ENCODE measurements at regions not wholly inside any gene's neighbourhood (a gene's known extent, or its start where the extent isn't known, plus 50 kb on each side); places are given as distances from the start of the nearest gene placed in this dataset.

DNA sequence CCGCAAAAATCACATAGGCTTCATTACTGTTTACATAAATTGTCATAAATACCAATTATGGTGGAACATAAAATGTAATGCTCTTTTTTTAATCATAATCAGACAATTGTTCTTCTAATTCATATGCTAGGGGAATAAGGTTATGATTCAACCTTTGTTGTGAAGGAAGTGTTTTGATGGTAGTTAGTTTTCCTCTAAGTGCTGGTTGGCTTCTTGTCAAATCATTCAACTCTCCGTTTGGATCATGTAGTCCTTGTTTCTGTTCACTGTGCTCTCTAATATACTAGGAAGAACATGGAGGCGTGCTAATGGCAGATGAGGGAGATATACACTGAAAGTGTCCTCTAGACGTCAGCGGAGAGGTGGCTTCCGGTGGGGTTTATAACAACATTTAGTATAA lies 1938.0 kb upstream of the PIK3C3 start:
- no peak for DNase-seq (ENCODE audit: low read depth in 2 of 2)

DNA sequence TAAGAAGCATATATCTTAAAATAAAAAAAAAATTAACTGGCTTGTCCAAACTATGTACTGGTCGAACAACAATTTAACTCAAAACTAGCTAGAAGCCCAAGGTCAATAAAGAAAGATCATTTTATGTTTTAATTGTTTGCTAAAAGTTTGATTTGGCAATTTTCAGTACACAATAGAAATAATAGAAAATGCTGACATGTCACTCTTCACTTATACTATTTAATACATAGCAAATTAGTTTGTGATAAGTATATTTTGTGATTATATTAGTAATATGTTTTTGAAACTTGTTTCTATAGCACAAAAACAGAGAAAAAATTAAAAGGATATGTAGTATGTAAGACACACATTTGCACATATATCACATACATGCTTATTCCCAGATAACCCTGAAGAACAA lies 1938.6 kb upstream of the PIK3C3 start:
- no peak for DNase-seq (ENCODE audit: low read depth in 2 of 2)

- DNase-seq (ENCODE audit: low read depth in 2 of 2): no peak
These were observed 1941.9 kb upstream of the PIK3C3 start for GRCh38 chr18:40013001-40013609.

DNA sequence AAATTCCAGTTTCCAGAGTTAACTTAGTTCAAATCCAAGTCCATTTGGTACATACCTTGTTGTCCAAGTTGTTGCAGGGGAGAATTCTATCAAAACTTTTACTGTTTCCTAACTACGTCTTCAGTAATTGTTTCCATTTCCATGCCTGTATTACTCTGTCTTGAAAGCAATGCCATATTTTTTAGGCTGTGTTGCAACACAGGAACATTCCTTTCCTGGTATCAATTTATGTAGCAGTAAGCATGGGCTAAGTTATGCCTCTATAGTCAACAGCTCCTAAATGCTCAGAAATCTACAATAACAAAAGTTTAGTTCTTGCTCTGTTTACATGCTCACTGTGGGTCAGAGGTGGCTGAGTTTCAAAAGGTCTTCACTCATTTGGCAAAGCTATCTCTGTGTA lies 1943.8 kb upstream of the PIK3C3 start:
- no peak for DNase-seq (ENCODE audit: low read depth in 2 of 2)

DNA sequence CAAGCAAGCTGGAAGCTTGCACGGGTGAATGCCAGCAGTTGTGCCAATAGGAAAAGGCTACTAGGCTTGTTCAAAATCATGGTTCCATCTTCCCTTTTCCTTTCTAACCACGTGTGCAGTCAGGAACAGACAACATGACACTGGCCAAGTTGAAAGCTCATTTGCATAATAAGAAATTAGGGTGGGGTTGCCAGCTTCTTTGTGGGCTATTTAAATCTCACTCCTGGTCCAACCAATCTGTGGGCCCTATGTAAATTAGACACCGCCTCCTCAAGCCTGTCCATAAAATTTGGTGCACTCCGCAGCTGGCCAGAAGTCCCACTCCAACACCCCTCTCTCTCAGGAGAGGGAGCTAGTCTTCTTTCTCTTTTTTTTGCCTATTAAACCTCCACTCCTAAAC lies 1948.4 kb upstream of the PIK3C3 start:
- no peak for DNase-seq (ENCODE audit: low read depth in 2 of 2)

DNA sequence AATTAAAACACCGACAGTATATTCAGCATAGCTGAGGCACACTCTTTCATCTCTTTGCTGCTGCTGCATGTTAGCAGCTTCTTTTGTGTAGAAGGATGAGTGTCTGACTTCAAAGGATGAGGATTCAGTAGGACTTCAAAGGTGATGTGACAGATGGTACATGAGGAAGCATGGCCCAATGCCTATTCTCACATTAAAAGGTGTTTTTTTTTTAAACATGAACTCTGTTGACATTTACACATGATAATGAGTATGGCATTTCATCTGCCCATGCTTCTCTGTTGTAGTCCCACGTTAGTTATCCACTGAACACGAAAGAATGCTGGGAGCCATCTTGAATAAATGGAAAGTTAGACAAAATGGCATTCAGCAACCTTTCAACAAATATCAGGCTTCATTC lies 1950.8 kb upstream of the PIK3C3 start:
- DNase-seq (ENCODE audit: low read depth in 2 of 2): no peak

GRCh38 chr18:39998317-39998716 lies 1956.7 kb upstream of the PIK3C3 start:
- DNase-seq (ENCODE audit: low read depth in 2 of 2): no peak

- no peak for DNase-seq (ENCODE audit: low read depth in 2 of 2)
These were observed 1960.5 kb upstream of the PIK3C3 start for GRCh38 chr18:39994498-39994897.

- DNase-seq (ENCODE audit: low read depth in 2 of 2): no peak
These were observed 1963.3 kb upstream of the PIK3C3 start for GRCh38 chr18:39991696-39992265.

DNA sequence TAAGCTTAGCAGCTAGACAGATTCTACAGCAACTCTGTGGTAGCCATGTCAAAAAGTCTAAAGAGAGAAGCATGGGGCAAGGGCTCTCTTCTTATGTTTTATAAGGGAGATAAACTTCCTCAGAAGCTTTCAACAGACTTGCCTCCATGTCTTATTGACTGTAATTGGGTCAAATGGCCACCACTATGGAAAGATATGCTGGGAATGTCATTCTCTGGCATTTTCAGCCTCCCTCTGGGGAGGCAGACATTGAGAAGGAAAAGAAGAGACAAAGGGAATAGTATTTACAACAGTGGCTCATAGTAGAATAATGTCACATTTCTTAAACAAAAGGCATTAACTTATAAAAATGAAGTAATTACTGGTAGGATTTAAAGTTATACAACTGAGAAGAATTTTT lies 1964.5 kb upstream of the PIK3C3 start:
- no peak for DNase-seq (ENCODE audit: low read depth in 2 of 2)

- DNase-seq (ENCODE audit: low read depth in 2 of 2): no peak
These were observed 1978.3 kb upstream of the PIK3C3 start for GRCh38 chr18:39976771-39977170.

GRCh38 chr18:39972521-39972920 lies 1982.5 kb upstream of the PIK3C3 start:
- DNase-seq (ENCODE audit: low read depth in 2 of 2): no peak

GRCh38 chr18:39969803-39970494 lies 1985.1 kb upstream of the PIK3C3 start:
- no peak for DNase-seq (ENCODE audit: low read depth in 2 of 2)

DNA sequence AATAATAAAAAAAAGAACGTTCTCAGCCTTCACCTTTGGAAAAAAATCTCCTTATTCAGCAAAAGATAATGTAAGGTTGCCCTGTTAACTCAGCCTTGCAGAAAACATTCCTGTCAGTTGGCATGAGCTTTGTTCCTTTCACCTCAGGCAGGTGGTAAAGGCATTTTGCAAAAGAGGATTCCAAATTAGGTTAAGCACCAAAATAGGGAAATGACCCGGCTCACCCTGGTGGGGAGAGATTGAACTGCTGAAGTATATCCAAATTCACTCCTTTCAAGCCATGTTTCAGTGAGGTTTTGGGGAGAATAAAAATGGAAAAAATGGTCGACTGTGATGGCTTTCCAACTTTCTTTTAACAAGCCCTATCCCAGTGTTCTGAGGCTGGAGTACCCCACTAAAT lies 1988.8 kb upstream of the PIK3C3 start:
- DNase-seq (ENCODE audit: low read depth in 2 of 2): no peak

- no peak for DNase-seq (ENCODE audit: low read depth in 2 of 2)
These were observed 1992.5 kb upstream of the PIK3C3 start for GRCh38 chr18:39962546-39962945.

DNA sequence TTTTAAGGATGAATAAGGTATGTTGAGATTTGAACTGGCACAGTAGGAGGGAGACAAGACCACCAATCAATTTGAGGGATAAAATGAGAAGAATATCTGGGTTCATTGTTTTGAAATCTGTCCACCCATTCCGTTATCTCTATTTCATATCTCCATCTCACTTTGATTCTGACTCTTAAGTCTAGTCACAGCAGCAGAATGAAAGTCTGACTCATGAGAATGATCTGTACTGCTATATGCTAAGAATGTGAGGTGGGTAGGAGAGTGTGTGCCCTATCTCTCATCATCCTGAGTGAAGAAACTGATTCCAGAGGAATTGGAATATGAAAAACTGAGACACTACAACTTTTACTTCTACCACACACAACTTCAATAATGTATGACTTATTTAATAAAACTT lies 1994.5 kb upstream of the PIK3C3 start:
- DNase-seq (ENCODE audit: low read depth in 2 of 2): no peak

- no peak for DNase-seq (ENCODE audit: low read depth in 2 of 2)
These were observed 1995.2 kb upstream of the PIK3C3 start for GRCh38 chr18:39959839-39960238.

DNA sequence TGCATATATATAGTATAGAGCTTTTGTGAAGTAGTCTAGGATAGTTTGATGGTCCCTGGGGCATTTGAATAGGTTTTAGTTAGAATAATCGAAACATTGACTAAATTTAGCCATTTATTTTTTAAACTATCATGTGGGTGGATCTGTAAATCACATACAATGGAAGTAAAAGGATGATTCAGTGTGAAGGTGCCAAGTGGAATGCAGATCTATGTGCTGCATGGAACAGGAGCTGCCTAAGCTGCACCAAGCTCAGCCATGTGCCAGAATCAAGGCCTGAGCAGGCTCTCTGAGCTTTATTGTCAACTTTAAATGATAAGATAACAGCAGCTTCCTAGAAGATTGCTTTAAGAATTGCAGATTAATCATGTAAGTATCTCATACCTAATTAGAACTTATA lies 1996.2 kb upstream of the PIK3C3 start:
- no peak for DNase-seq (ENCODE audit: low read depth in 2 of 2)

DNA sequence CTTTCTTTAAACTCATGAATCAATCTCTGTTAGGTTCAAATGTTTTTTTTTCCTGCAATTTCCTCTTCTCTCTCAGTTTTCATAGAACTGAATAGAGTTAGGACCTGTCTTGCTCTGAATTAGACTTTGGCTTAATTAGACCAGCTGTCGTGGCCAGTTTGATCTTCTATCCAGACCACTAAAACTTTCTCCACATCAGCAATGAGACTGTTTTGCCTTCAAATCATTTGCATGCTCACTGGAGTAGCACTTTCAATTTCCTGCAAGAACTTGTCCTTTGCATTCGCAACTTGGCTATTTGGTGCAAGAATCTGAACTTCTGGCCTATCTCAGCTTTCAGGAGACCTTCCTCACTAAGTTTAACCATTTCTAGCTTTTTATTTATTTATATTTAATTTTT lies 2002.2 kb upstream of the PIK3C3 start:
- DNase-seq (ENCODE audit: low read depth in 2 of 2): no peak

DNA sequence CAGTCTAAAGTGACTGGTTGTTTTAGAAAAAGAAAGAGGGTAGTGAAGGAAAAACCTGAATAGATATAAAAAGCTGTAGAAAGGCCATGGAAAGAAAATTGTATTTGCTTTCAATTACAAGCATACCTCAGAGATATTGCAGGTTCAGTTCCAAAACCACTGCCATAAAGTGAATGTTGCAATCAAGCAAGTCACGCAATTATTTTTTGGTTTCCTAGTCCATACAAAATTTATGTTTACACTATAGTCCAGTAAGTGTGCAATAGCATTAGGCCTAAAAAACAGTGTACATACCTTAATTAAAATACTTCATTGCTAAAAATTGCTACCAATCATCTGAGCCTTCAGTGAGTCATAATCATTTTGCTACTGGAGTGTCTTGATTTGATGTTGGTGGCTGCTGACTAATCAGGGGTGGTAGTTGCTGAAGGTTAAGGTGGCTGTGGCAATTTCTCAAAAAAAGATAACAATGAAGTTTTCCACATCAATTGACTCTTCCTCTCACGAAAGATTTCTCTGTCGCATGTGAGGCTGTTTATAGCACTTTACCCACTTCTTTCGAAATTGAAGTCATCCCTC lies 2003.8 kb upstream of the PIK3C3 start:
- no peak for DNase-seq (ENCODE audit: low read depth in 2 of 2)

GRCh38 chr18:39946623-39947061 lies 2008.4 kb upstream of the PIK3C3 start:
- DNase-seq (ENCODE audit: low read depth in 2 of 2): no peak

GRCh38 chr18:39945076-39945475 lies 2010.0 kb upstream of the PIK3C3 start:
- DNase-seq (ENCODE audit: low read depth in 2 of 2): no peak

DNA sequence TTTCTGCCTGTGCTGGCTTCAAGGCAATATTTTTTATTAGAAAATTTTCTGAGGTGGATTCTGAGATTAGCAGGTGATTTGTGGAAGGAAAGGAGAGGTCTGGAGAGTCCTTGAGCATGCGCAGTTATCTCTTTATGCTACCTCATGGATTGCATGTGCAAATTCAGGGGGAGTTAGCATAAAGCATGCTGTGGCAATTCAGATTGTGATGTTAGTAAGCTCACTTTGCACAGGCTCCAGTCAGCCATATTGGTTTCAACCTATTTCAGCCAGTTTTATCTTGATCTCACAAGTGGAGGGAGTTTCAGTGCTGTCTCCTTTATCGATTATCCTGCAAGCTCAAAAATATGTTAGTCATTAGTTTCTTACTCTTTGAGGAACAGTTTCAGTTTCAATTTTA lies 2012.3 kb upstream of the PIK3C3 start:
- DNase-seq (ENCODE audit: low read depth in 2 of 2): no peak
